GM23338 (cell line): ENCODE measurements at regions not wholly inside any gene's neighbourhood (a gene's known extent, or its start where the extent isn't known, plus 50 kb on each side); places are given as distances from the start of the nearest gene placed in this dataset.
A peak's percentile ranks its signal among the peaks of the same experiment; 100 is the strongest.

Experiments
- ATAC-seq: fragments of 200-7000 bp; cut with Tn5 transposase; 3 replicates; pipeline ENCODE4 v1.9.1; 2020
- DNase-seq: peaks from one replicate; pipeline ENCODE4 v3.0.0-alpha.2; 2015; ENCODE audit warnings: low spot score
- H2AFZ ChIP-seq: fragments of 200-600 bp; sonication (generic); 2 replicates; pipeline ENCODE4 v1.8.0; 2016; ENCODE audit warnings: antibody characterized with exemption, mild to moderate bottlenecking, moderate library complexity
- H3F3A ChIP-seq: fragments of 200-600 bp; sonication (generic); replicated peaks from 2 replicates; pipeline ENCODE4 v1.8.0; 2017; ENCODE audit warnings: antibody characterized with exemption, mixed run types, low read depth
- H3K27ac ChIP-seq: fragments of 200-600 bp; sonication (generic); 2 replicates; pipeline ENCODE4 v1.6.1; 2016; ENCODE audit warnings: low read depth
- H3K27me3 ChIP-seq: fragments of 200-600 bp; sonication (generic); 2 replicates; pipeline ENCODE4 v1.8.0; 2016; ENCODE audit warnings: mild to moderate bottlenecking, mixed run types, moderate library complexity; ENCODE audit not compliant: insufficient read depth
- H3K36me3 ChIP-seq: fragments of 200-600 bp; sonication (generic); 2 replicates; pipeline ENCODE4 v1.8.0; 2016; ENCODE audit warnings: mild to moderate bottlenecking; ENCODE audit not compliant: insufficient read depth
- H3K4me1 ChIP-seq: fragments of 200-600 bp; sonication (generic); 2 replicates; pipeline ENCODE4 v1.8.0; 2016; ENCODE audit warnings: mild to moderate bottlenecking, moderate library complexity; ENCODE audit not compliant: insufficient read depth
- H3K4me2 ChIP-seq: fragments of 200-600 bp; sonication (generic); 2 replicates; pipeline ENCODE4 v1.7.1; 2017; ENCODE audit warnings: mixed run types
- H3K4me3 ChIP-seq: fragments of 200-600 bp; sonication (generic); 2 replicates; pipeline ENCODE4 v1.6.1; 2016; ENCODE audit warnings: mixed run types
- H3K79me2 ChIP-seq: fragments of 200-600 bp; sonication (generic); replicated peaks from 2 replicates; pipeline ENCODE4 v1.8.0; 2017; ENCODE audit warnings: mild to moderate bottlenecking; ENCODE audit not compliant: insufficient read depth
- H3K9me2 ChIP-seq: fragments of 200-600 bp; sonication (generic); 2 replicates; pipeline ENCODE4 v1.8.0; 2017; ENCODE audit not compliant: insufficient read depth
- H4K20me1 ChIP-seq: fragments of 200-600 bp; sonication (generic); replicated peaks from 2 replicates; pipeline ENCODE4 v1.8.0; 2017; ENCODE audit warnings: mild to moderate bottlenecking; ENCODE audit not compliant: insufficient read depth
- H3K27ac Mint-ChIP-seq: 2 replicates; pipeline ENCODE4 v1.8.0; 2020; ENCODE audit warnings: inconsistent platforms, mild to moderate bottlenecking, moderate library complexity, mixed read lengths
- H3K27me3 Mint-ChIP-seq: 3 replicates; pipeline ENCODE4 v1.8.0; 2022; ENCODE audit warnings: low read depth, mild to moderate bottlenecking, moderate library complexity, mixed read lengths, inconsistent platforms; ENCODE audit not compliant: insufficient read depth, poor library complexity
- H3K36me3 Mint-ChIP-seq: 3 replicates; pipeline ENCODE4 v1.8.0; 2021; ENCODE audit warnings: low read depth, mild to moderate bottlenecking, inconsistent platforms, moderate library complexity, mixed read lengths
- H3K4me1 Mint-ChIP-seq: 3 replicates; pipeline ENCODE4 v1.8.0; 2020; ENCODE audit warnings: mild to moderate bottlenecking, inconsistent platforms, mixed read lengths
- H3K4me3 Mint-ChIP-seq: 3 replicates; pipeline ENCODE4 v1.8.0; 2021; ENCODE audit warnings: moderate library complexity, mild to moderate bottlenecking, inconsistent platforms, mixed read lengths
- H3K9me3 Mint-ChIP-seq: 3 replicates; pipeline ENCODE4 v1.8.0; 2020; ENCODE audit warnings: moderate library complexity, mild to moderate bottlenecking, inconsistent platforms, mixed read lengths
- CREB1 ChIP-seq: fragments of 250-450 bp; sonication (Bioruptor Pico); IDR thresholded peaks from 2 replicates; pipeline ENCODE4 v1.5.0; 2020; ENCODE audit warnings: low read depth, mild to moderate bottlenecking, moderate library complexity
- ETS1 ChIP-seq: IDR thresholded peaks from 2 replicates; pipeline ENCODE4 v1.6.1; 2016; ENCODE audit warnings: antibody characterized with exemption
- EZH2phosphoT487 ChIP-seq: fragments of 200-600 bp; sonication (generic); IDR thresholded peaks from one replicate; pipeline ENCODE4 v1.8.1; 2018; ENCODE audit warnings: antibody characterized with exemption; ENCODE audit not compliant: unreplicated experiment
- JUNB ChIP-seq: IDR thresholded peaks from one replicate; pipeline ENCODE4 v1.6.1; 2016; ENCODE audit warnings: antibody characterized with exemption; ENCODE audit not compliant: unreplicated experiment
- NANOG ChIP-seq: IDR thresholded peaks from 2 replicates; pipeline ENCODE4 v1.6.1; 2016; ENCODE audit warnings: antibody characterized with exemption, borderline replicate concordance
- POLR2AphosphoS5 ChIP-seq: IDR thresholded peaks from 2 replicates; pipeline ENCODE4 v1.6.1; 2016; ENCODE audit warnings: antibody characterized with exemption, low read depth
- REST ChIP-seq: IDR thresholded peaks from one replicate; pipeline ENCODE4 v1.6.1; 2018; ENCODE audit warnings: antibody characterized with exemption; ENCODE audit not compliant: unreplicated experiment
- STAT1 ChIP-seq: IDR thresholded peaks from one replicate; pipeline ENCODE4 v1.6.1; 2016; ENCODE audit warnings: antibody characterized with exemption; ENCODE audit not compliant: unreplicated experiment
- ZNF114 ChIP-seq: fragments of 250-450 bp; sonication (Bioruptor Pico); IDR thresholded peaks from 2 replicates; pipeline ENCODE4 v1.5.0; 2020; ENCODE audit warnings: mild to moderate bottlenecking, moderate library complexity
- ZNF331 ChIP-seq: fragments of 250-450 bp; sonication (Bioruptor Pico); IDR thresholded peaks from 2 replicates; pipeline ENCODE4 v1.5.0; 2020; ENCODE audit warnings: low read depth, mild to moderate bottlenecking, moderate library complexity
- TF ChIP-seq, protein P1 (sequence below): fragments of 250-450 bp; sonication (Bioruptor Pico); IDR thresholded peaks from 2 replicates; pipeline ENCODE4 v1.5.0; 2020; ENCODE audit warnings: mild to moderate bottlenecking, moderate library complexity

DNA sequence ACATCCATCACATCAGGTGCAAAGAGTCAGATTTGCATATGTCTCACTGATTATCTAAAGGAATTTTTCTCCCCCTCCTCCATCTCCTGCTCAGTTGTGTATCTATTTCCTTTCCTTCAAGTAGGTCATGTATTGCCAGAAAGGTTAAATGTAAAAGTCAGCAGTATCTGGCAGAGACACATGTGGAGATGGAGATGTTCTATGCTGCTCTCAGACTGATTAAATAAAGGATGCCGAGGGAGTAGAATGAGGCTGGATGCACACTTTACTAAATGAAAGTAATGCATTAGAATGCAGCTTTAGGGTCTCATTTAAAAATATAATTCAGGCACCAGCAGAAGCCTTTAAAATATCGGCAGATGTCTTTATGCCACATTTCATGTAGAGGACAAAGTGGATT is 555.3 kb downstream of the RNF144A start:
- Histone ChIP-seq H4K20me1 (no peaks in the 10 kb centered on the region), H3K4me1 (peaks cover 9% of the 10 kb centered on the region; the same call in 1 of the 2 replicates), H3K9me2 (no peaks in the 10 kb centered on the region), H2AFZ (no peak overlapping the region), H3K79me2 (no peaks in the 10 kb centered on the region), H3K36me3 (no peaks in the 10 kb centered on the region), H3K4me3 (no peak overlapping the region), H3F3A (no peaks in the 10 kb centered on the region), H3K27ac (no peak overlapping the region), H3K4me2 (no peak overlapping the region), H3K27me3 (no peaks in the 10 kb centered on the region)
- ATAC-seq (no peak), DNase-seq (no peak)
- H3K4me3 Mint-ChIP-seq = no peak overlapping the region
- TF ChIP-seq EZH2phosphoT487 = no peak
- no peaks in the 10 kb centered on the region; the same call in 2 of the 3 replicates for H3K9me3 Mint-ChIP-seq
- peaks cover 20% of the 10 kb centered on the region; the same call in 2 of the 3 replicates for H3K4me1 Mint-ChIP-seq
- no peaks in the 10 kb centered on the region for H3K36me3 Mint-ChIP-seq
- no peak overlapping the region for H3K27ac Mint-ChIP-seq
- H3K27me3 Mint-ChIP-seq = peaks cover 2% of the 10 kb centered on the region

DNA sequence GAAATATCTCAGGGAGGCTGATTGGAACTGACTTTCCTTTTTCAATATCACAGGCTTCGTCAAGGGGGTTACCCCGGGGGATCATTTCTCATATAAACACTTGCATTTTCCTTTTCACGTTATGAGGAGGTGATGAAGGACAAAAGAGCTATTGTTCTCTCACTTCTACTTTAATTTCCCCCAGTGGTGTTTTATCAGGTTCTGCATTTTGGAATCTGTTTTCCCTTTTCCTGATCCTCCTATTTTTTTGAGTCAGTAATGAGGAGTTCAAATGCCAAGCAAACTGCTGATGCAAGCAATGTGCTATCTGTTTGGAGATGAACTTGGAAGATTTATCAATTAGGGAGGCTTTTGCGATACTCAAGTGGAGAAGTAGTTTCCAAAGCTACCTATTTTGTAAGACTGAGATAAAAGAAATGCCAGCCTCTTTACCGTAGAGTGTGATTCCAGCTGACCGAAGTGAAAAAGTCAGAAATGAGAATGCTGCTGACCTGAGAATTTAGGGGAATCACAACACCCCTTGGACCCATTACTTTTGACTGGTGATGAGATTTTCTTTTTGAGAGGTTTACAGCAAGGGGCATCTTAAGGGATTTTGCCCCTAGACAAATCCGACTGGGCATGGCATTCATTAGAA is 556.0 kb downstream of the RNF144A start:
- Histone ChIP-seq H3K79me2 (no peaks in the 10 kb centered on the region), H2AFZ (peak overlapping the region; percentile 63; the same call in 1 of the 2 replicates), H3K4me1 (peaks cover 9% of the 10 kb centered on the region; the same call in 1 of the 2 replicates), H3K4me3 (no peak overlapping the region), H3K9me2 (no peaks in the 10 kb centered on the region), H4K20me1 (no peaks in the 10 kb centered on the region), H3K4me2 (no peak overlapping the region), H3K36me3 (no peaks in the 10 kb centered on the region), H3K27me3 (no peaks in the 10 kb centered on the region), H3K27ac (no peak overlapping the region), H3F3A (no peaks in the 10 kb centered on the region)
- Mint-ChIP-seq H3K36me3 (no peaks in the 10 kb centered on the region), H3K4me1 (peaks cover 16% of the 10 kb centered on the region; the same call in 2 of the 3 replicates), H3K9me3 (no peaks in the 10 kb centered on the region; the same call in 2 of the 3 replicates), H3K27me3 (peaks cover 2% of the 10 kb centered on the region), H3K4me3 (no peak overlapping the region), H3K27ac (no peak overlapping the region; the same call in 1 of the 2 replicates)
- no peak for ATAC-seq
- no peak for DNase-seq
- TF ChIP-seq JUNB = no peak
- no peak for TF ChIP-seq EZH2phosphoT487
- no peak for TF ChIP-seq POLR2AphosphoS5
- TF ChIP-seq ETS1 = no peak
- no peak for TF ChIP-seq STAT1
- TF ChIP-seq REST = no peak
- no peak for TF ChIP-seq ZNF331 (CRISPR knock-in tag)
- no peak for TF ChIP-seq ZNF114 (CRISPR knock-in tag)
- TF ChIP-seq, protein P1, sequence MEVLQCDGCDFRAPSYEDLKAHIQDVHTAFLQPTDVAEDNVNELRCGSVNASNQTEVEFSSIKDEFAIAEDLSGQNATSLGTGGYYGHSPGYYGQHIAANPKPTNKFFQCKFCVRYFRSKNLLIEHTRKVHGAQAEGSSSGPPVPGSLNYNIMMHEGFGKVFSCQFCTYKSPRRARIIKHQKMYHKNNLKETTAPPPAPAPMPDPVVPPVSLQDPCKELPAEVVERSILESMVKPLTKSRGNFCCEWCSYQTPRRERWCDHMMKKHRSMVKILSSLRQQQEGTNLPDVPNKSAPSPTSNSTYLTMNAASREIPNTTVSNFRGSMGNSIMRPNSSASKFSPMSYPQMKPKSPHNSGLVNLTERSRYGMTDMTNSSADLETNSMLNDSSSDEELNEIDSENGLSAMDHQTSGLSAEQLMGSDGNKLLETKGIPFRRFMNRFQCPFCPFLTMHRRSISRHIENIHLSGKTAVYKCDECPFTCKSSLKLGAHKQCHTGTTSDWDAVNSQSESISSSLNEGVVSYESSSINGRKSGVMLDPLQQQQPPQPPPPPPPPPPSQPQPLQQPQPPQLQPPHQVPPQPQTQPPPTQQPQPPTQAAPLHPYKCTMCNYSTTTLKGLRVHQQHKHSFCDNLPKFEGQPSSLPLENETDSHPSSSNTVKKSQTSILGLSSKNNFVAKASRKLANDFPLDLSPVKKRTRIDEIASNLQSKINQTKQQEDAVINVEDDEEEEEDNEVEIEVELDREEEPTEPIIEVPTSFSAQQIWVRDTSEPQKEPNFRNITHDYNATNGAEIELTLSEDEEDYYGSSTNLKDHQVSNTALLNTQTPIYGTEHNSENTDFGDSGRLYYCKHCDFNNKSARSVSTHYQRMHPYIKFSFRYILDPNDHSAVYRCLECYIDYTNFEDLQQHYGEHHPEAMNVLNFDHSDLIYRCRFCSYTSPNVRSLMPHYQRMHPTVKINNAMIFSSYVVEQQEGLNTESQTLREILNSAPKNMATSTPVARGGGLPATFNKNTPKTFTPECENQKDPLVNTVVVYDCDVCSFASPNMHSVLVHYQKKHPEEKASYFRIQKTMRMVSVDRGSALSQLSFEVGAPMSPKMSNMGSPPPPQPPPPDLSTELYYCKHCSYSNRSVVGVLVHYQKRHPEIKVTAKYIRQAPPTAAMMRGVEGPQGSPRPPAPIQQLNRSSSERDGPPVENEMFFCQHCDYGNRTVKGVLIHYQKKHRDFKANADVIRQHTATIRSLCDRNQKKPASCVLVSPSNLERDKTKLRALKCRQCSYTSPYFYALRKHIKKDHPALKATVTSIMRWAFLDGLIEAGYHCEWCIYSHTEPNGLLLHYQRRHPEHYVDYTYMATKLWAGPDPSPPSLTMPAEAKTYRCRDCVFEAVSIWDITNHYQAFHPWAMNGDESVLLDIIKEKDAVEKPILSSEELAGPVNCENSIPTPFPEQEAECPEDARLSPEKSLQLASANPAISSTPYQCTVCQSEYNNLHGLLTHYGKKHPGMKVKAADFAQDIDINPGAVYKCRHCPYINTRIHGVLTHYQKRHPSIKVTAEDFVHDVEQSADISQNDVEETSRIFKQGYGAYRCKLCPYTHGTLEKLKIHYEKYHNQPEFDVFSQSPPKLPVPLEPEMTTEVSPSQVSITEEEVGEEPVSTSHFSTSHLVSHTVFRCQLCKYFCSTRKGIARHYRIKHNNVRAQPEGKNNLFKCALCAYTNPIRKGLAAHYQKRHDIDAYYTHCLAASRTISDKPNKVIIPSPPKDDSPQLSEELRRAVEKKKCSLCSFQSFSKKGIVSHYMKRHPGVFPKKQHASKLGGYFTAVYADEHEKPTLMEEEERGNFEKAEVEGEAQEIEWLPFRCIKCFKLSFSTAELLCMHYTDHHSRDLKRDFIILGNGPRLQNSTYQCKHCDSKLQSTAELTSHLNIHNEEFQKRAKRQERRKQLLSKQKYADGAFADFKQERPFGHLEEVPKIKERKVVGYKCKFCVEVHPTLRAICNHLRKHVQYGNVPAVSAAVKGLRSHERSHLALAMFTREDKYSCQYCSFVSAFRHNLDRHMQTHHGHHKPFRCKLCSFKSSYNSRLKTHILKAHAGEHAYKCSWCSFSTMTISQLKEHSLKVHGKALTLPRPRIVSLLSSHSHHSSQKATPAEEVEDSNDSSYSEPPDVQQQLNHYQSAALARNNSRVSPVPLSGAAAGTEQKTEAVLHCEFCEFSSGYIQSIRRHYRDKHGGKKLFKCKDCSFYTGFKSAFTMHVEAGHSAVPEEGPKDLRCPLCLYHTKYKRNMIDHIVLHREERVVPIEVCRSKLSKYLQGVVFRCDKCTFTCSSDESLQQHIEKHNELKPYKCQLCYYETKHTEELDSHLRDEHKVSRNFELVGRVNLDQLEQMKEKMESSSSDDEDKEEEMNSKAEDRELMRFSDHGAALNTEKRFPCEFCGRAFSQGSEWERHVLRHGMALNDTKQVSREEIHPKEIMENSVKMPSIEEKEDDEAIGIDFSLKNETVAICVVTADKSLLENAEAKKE (CRISPR knock-in tag) = no peak
- no peak for TF ChIP-seq CREB1
- no peak for TF ChIP-seq NANOG
